8988T (cell line): ENCODE measurements at regions not wholly inside any gene's neighbourhood (a gene's known extent, or its start where the extent isn't known, plus 50 kb on each side); places are given as distances from the start of the nearest gene placed in this dataset.
"Not testable (repeated sequence)": the region's sequence is repeated elsewhere in the genome, so short reads cannot be mapped to it uniquely, and the experiment has no call there.

Experiments
- DNase-seq: peaks from one replicate; pipeline ENCODE4 v3.0.0; 2011

DNA sequence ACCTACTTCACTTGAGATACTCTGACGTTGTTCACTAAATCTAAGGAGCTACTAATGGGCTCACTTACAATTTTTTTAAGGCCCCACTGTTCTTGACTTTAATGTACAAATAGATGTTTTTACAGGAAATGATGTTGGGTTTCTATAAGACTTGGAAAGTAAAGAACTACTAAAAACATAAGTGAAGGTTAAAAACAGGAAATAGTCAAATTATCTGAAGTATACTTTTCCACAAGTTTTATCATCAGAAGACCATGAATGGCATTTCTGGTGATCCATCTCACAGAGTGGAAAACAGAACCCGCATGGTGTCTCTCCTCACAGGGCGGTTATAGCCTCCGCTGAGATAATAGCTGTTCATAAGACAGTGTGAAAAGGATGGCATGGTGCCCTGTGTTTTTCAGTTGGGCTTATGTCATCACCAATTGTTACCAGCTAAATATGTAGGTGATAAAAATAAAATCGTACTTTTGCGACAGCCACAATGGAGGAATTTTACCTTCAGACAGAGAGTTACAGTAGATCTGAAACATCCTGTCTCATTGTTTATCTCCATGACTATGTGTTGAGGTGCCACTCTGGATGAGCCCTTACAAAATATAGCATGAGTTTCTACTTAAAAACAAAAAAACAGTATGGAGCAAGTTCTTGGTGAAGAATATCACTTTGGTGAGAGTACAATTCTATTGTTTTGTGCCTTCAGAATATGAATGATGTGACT, 462.4 kb downstream of the RAP2B start:
- DNase-seq, result no peak

DNA sequence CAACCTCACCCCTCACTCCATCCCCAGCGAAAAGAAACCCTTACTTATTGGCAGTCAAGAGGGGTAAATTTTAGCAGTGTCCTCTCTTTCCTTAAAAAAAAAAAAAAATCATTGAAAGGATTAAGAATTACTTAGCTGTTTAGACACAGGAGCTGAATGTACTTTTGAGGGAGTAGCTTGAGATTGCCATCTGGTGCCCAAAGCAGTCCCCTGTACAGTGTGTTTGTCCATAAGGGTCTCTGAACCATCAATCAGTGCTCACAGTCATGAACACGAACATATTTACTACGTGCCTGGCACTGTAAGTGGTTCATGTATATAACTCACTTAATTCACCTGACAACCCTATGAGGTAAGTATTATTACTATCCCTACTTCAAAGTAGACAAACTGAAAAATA, 463.5 kb downstream of the RAP2B start:
- no peak for DNase-seq

DNA sequence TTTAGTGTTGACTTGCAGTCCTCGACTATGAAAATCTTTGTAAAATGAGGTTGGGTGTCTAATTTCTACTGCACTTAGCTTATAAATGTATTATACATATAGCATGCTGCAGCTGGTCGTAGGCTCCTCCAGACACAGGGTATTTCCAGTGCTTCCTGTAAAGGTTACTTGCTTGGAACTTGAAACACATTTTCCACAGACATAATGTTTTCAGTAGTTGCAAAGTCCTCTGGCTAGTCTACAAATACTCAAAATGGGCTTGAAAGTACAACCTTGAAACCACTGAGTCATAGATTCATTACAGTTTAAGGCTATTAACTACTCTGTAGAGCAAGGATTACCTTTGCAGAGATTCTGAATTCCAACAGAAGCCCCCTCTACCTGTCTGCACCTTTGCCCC, 464.1 kb downstream of the RAP2B start:
- no peak for DNase-seq

DNA sequence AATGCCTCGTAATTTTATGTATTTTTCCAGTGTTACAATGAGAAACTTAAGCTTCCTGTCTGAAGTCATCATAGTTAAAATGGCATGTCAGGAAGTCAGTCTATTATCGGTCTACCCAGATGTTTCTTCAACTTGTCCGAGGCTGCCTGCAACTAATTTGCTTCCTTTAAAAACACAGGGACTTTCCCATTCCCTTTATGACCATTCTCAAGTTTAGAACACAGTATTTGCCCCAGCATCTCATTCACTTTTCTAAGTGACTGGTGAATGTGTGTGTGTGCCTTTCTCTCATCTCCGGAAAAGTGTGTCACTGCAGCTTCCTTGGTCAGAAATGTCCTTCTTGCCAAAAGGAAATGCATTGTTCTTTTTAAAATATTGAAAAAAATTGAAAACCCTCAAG, 466.6 kb downstream of the RAP2B start:
- no peak for DNase-seq

DNA sequence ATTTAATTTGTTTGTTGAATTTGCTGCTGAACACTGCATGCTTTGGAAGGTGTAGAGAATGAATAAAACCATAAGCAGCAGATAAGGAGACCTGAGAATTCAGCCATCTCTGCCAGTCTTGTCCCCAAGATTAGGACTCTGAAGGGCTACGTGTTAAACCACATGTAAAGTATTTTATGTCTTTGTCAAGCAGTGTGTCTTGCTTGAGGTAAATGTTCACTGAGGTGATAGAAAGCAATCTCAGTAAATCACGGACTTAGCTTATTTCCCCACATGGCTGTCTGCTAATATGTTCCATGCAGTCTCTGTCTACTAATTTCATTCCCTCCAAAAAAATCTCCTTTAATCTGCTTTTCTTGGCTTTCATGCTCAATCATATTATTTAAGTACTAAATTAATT, 467.1 kb downstream of the RAP2B start:
- no peak for DNase-seq

DNA sequence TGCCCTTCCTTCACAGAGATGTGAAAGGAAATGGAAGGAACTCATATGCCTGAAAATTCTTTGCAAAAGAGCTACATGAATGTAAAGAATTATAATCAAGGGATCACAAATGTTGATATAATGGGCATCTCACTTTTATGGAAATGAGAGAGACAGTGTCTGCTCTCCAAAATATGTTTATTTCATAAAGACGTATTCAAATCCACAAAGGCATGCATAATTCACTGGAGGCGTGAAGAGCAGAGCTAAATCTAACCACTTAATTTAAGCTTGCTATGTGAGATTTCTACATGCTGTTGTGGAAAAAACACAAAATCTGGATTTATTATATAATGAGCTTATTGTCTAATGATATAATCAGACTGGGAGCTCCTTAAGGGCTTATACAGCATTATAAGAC, 469.1 kb downstream of the RAP2B start:
- no peak for DNase-seq

DNA sequence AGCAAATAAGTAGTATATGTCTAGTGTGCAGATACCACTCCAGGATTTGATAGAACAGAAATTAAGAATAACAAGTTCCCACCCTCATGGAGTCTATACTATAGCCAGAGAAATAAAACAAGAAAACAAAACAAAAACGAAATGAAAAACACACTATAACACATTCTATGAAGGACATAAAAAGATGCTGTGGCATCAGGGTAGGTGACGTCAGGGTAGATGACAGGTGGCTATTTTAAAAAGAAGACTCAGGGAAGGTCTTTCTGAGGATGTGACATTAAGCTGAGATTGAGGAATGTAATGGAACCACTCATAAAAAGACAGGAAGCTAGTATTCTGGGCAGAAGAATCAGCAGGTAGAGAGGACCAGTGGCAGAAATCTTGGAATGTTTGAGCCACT, 469.6 kb downstream of the RAP2B start:
- no peak for DNase-seq

DNA sequence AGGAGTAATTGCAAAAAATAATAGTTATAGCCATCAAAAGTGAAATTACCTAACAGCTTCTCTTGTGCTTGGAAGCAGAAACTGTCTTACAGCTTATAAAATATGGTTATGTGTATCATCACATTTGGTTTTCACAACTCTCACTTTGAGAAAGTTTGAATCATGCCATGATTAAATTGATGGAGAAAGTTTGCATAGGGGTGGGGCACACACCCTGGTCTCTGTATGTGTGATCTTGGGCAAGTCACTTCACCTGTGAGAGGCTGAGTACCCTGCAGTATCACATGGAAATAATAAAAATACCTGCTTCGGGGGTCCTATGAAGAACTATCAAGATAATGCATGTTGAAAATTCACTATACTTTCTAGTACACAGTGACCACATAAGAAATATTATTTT, 471.4 kb downstream of the RAP2B start:
- no peak for DNase-seq

DNA sequence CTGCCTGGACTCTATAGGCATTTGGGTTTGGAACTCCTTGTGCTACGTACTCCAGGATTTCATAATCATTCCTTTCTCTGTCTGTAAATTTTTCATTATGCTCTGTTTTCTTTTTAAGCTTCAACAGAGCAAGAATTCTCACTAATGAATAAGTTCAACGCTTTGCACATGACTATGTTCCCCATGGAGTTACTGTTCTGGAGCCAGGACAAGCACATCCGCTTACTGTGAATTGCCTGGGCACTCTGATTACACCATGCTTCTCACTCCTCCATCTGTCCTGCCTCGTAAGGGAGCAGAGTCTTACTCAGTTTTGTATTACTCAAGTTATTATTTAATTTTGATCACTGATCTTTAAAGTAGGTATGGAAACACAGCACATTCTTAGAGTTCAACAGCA, 472.7 kb downstream of the RAP2B start:
- DNase-seq, result no peak

DNA sequence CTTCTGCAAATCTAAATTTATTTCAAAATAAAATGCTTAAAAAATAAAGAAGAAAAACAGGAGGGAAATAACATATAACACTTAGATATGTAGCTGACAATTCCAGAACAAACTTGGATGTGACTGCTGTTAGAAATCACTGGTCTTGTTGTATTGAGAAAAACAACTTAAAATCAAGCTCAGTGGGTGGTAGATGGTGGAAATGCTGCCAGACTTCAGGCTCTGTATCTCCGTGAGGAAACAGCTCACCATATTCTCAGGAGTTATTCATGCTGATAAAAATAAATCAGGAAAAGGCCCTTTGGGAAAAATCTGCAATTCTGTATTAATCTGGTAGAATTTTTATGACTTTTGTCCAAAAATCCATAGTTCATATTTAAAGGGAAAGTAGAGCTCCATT, 477.6 kb downstream of the RAP2B start:
- DNase-seq, result no peak

DNA sequence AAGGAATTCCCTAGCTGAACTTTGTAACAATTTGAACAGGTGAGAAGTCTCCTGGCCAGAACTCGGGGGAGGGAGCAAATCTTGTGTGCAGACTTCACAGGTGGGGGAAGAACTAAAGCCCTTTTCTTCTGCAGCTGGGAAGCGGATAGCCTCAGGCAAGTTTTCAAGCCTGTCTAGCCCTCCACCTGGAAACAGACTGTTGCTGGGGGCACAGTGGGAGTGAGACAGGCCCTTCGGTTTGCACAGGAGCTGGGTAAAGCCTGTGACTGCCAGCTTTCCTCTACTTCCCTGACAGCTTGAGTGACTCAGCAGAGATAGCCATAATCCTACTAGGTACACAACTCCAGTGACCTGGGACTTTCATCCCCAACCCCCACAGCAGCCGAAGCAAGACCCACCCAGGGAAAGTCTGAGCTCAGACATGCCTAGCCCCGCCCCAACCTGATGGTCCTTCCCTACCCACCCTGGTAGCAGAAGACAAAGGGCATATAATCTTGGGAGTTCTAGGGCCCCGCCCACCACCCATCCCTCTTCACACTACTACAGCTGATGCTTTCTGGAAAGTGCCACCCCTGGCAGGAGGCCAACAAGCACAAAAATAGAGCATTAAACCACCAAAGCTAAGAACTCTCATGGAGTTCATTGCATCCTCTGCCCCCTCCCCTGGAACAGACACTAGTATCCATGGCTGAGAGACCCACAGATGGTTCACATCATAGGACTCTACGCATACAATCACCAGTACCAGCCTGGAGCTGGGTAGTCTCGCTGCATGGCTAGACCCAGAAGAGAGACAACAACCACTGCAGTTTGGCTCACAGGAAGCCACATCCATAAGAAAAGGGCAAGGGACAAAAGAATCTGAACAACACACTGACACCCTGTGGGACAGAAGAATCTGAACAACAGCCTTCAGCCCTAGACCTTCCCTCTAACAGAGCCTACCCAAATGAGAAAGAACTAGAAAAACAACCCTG, 479.0 kb downstream of the RAP2B start:
- no peak for DNase-seq

DNA sequence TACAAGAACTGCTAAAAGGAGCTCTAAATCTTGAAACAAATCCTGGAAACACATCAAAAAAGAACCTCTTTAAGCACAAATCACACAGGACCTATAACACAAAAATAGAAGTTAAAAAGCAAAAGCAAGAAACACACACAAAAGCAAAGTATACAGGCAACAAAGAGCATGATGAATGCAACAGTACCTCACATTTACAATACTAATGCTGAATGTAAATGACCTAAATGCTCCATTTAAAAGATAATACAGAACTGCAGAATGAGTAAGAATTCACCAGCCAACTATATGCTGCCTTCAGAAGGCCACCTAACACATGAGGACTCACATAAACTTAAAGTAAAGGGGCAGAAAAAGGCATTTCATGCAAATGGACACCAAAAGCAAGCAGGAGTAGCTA, 478.6 kb upstream of the ARHGEF26 start:
- not testable (repeated sequence) for DNase-seq

DNA sequence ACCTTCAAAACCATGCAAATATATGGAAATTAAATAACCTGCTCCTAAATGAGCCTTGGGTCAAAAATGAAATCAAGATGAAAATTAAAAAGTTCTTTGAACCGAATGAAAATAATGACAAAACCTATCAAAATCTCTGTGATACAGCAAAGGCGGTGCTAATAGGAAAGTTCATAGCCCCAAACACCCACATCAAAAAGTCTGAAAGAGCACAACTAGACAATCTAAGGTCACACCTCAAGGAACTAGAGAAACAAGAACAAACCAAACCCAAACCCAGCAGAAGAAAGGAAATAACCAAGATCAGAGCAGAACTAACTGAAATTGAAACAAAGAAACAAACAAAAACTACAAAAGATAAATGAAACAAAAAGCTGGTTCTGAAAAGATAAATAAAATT, 477.7 kb upstream of the ARHGEF26 start:
- DNase-seq, result not testable (repeated sequence)

DNA sequence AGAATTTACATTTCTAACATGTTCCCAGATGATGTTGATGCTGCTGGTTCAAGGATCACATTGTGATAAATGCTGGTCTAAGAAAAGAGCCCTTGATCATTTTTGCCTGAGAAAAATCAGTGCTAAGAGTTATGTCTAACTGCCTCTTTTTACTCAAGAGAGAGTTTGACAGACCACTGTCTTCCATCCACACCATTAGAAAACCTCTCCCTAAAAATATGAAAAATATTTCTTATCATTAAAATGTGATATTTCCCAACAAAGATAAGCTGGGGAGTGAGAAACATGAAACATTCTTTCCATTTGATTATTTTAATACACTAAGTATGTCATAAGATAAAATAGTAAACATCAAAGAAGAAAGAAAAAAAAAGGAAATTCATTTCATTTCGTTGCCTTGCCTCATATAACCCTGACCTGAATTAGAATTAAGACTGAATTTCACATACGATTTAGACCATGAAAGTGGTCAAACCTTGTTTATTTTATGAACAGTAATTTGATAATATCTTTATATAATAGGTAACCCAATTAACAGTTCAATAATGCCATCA, 471.8 kb upstream of the ARHGEF26 start:
- no peak for DNase-seq

DNA sequence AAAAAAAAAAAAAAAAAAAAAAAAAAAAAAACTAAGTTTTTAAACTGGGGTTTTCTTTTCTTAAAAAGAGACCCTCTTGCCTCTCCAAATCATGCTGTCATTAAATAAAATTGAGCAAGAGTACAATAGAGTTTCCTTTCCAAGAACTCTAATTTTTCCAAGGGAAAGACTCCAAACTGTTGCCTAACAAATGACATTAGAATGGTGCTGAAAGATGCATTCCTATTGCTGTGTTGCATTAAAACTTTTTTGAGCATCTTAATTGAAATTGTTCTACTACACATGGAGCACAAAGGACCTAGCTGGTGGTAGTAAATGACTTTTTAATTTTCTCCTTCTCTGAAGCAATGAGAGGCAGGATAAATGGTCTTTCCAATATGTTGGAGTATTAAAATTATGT, 469.1 kb upstream of the ARHGEF26 start:
- no peak for DNase-seq

DNA sequence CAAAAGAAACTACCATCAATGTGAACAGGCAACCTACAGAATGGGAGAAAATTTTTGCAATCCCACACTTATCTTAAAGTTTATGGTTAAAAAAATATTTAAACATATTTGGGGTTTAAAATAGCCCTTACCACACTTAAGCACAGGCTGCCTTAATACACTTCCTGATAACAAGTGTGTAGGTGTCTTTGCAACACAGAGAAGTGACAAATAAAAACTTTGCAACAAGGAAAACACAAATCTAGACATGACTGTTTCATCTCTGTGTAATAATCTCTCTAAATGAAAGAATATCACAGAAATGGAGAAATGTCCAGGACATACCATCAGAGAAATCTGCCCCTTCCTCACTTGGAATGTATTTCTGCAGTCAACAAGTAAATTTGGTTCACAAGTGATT, 464.1 kb upstream of the ARHGEF26 start:
- no peak for DNase-seq

DNA sequence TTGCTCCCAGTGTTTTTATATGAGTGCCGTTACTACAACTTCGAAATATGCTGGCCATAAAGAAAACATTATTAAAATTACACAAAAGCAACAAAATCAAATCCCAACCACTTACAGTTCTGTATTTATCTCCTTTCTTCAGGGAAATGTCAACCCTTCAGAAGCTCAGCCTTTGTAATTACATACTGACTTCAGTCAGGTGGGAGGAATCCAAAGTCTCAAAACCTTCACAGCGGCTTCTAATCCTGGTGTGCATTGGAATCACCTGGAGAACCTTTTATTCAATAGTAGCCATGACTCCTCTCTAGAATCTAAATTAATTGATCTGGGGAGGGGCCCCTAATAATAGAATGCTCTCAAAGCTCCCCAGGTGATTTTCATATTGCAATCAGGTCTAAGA, 463.7 kb upstream of the ARHGEF26 start:
- DNase-seq, result no peak

DNA sequence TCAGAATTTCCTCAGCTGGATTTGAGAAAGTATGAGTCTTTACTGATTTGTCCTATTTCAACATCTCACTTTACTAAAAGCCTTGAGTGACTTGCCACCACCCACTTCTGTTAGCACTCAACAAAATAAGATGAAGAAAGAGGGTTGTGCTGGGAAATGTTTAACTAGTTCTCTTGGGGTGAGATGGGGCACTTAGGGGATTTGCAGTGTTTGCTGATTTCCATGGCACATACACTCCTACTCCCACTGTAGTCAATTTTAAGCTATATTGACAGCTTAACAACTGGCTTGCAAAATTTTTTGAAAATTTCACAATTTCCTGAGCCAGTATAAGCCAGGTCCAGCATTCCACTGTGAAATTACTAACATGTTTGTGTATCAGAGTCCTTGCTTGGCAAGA, 463.1 kb upstream of the ARHGEF26 start:
- DNase-seq, result no peak

DNA sequence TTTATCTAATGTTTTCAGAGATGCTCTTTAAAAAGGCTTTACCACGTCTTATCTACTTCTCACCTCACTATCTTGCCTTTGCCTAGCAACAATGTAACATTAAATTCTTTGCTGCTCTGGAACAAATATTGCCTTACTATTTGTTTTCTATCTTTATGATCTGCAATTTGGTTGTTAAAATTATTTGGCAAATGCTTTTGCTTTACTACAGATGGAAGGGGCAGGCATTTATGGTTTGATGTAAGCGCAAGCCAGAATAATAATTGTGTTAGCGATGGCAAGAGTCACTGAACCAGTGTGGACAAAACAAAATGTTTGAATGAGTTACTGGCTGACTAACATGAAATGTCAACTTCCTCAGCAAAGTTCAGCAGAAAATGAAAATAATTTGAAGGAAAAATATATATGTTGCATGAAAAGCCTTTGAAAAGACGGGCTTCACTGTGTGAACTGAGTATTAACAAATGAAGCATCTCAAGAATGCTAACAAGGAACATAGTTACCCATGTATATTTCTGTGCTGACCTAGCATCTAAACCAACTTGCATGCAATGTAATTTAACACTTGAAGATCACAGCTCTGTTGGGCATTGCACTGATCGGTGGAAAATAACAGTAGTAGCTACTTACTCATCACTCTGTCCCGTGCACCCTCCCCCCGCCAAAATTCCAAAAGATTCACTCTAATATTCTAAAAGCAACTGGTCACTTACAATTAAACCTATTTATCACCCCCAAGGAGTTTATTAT, 454.0 kb upstream of the ARHGEF26 start:
- no peak for DNase-seq

DNA sequence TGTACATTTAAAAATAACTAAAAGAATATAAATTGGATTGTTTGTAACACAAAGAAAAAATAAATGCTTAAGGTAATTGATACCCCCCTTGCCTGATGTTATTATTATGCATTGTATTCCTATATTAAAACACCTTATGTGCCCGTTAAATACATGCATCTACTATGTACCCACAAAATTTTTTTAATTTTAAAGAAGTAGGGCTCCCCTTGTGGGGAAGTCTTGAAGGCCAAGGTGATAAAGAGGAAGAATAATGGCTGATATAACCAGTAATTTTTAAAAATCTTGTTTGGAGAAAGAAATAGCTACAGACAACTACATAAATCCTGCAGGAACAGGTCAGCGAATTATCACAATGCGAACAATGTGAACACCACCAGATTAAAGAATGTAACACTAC, 451.7 kb upstream of the ARHGEF26 start:
- DNase-seq, result no peak

DNA sequence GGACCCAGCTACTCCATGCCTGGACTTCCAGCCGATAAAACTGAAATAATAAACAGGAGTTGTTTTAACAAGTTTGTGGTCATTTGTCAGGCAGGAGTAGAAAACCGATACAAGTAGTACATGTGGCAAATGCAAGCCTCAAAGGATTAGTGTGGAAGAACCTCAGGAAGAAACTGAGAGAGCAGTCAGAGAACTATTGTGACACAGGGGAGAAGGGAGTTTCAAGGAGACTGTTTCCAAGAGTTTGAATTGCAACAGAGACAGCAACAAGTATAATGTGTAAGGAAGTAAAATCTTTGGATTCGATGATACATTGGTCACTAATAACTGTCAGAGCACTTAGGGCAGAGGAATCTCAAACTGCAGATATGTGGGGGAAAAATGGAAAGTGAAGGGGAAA, 450.6 kb upstream of the ARHGEF26 start:
- DNase-seq, result no peak

DNA sequence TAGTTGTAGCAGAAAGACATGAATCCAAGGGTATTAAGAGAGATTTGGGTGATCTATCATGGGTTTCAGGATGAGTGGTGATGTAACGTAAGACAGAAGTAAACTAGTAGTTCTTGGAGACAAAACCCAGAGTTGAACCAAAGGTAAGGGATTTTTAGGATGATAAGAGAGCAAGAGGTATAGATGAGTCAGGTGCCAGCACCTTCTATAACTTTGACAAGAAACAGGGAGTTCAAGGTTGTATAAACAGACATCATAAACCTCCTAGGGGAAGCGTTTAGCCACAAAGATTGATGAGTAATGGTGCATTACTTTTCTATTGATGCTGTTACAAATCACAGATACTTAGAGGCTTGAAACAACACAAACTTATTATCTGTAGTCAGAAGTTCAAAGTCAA, 447.3 kb upstream of the ARHGEF26 start:
- no peak for DNase-seq

DNA sequence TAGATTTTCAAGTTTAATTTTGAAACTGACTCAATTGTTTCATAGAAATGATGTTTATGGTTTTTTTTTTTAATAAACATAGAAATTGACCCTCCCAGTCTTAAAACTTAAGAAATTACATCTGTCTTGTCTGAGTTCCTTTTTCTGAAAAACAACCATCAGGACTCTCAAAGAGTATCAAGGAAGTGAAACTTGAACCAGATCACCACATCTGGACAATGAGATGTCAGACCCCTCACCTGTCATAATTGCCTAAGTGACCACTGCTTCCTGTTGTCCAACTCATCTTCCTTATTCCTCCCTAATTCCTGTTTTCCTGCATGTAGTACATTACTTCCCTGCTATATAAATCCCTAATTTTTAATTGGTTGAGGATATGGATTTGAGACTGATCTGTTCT, 441.5 kb upstream of the ARHGEF26 start:
- no peak for DNase-seq
